ENCODE measurements at regions not wholly inside any gene's neighbourhood (a gene's known extent, or its start where the extent isn't known, plus 50 kb on each side); places are given as distances from the start of the nearest gene placed in this dataset.

DNA sequence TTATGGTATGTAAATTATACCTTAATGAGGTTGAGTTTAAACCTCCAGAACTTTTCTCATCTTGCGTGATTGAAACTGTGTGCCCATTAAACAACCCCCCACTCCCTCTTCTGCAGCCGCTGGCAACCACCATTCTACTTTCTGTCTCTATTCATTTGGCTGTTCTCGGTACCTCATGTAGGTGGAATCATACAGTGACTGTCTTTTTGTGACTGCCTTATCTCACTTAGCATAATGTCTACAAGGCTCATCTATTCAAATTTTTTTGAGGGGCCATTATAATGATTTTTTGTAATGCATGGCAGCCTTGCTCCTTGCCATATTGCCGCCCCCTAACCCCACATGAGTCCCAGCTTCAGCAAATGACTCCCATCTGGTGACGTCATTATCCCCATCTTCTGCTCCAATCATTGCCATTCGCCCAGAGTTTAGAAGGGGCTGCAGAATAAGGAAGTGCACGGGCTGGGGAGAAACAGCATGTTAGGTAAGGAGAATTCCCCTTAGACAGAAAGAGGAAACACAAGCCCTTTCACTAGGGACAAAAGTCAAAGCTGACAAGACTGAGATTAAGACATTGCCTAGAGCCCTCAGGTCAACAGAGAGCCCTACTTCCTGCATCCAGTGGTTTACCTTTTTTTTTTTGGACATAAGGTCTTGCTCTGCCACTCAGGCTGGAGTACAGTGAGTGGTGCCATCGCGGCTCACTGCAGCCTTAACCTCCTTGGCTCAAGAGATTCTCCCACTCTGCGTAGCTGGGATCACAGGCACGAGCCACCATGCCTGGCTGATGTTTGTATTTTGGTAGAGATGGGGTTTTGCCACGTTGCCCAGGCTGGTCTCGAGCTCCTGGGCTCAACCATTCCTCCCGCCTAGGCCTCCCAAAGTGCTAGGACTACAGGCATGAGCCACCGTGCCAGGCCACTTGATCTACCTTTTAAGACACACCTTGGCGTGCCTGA lies 78.4 kb upstream of the ERRFI1 start:
- FAIRE-seq (no peak), DNase-seq (ENCODE audit: insufficient read length, low spot score) (no peak)
- no peak for TF ChIP-seq POLR2A (IDR thresholded peaks at IDR 0.05; ENCODE audit: low read depth, low read length)

- FAIRE-seq (no peak), DNase-seq (ENCODE audit: insufficient read length, low spot score) (no peak)
- no peak for TF ChIP-seq POLR2A (IDR thresholded peaks at IDR 0.05; ENCODE audit: low read depth, low read length)
Measured at GRCh38 chr1:8097908-8098307, 71.8 kb upstream of the ERRFI1 start.

GRCh38 chr1:8097077-8097799 lies 71.1 kb upstream of the ERRFI1 start:
- FAIRE-seq, result peak; percentile 92
- no peak for DNase-seq (ENCODE audit: insufficient read length, low spot score)
- TF ChIP-seq POLR2A (IDR thresholded peaks at IDR 0.05; ENCODE audit: low read depth, low read length), result no peak

- DNase-seq (ENCODE audit: insufficient read length, low spot score) (no peak), FAIRE-seq (peak; percentile 84)
- no peak for TF ChIP-seq POLR2A (IDR thresholded peaks at IDR 0.05; ENCODE audit: low read depth, low read length)
Measured at GRCh38 chr1:8096105-8097011, 70.2 kb upstream of the ERRFI1 start.

DNA sequence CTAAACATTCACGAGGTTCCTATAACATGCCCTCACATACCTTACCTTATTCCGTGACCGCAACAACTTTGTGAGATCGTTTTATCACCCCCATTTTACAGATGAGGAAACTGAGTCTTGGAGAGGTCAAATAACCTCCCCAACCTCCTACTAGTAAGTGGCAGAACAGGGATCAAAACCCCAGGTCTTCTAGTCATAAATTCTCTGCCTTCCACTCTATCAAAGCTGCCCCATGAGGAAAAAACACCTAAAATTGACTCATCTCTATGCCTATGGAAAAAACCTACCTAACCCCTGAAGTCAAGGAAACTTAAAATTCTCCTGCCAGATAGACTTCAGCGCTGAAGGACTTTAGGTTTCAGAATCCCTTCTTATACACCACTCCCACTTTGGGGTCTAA lies 69.5 kb upstream of the ERRFI1 start:
- TF ChIP-seq POLR2A (IDR thresholded peaks at IDR 0.05; ENCODE audit: low read depth, low read length), result no peak
- FAIRE-seq (no peak), DNase-seq (ENCODE audit: insufficient read length, low spot score) (no peak)

- no peak for TF ChIP-seq POLR2A (IDR thresholded peaks at IDR 0.05; ENCODE audit: low read depth, low read length)
- peak; percentile 57 for FAIRE-seq
- DNase-seq (ENCODE audit: insufficient read length, low spot score), result no peak
Measured at GRCh38 chr1:8094481-8095241, 68.6 kb upstream of the ERRFI1 start.

GRCh38 chr1:8093221-8093980 lies 67.3 kb upstream of the ERRFI1 start:
- FAIRE-seq (no peak), DNase-seq (ENCODE audit: insufficient read length, low spot score) (no peak)
- TF ChIP-seq POLR2A (IDR thresholded peaks at IDR 0.05; ENCODE audit: low read depth, low read length), result no peak

- no peak for TF ChIP-seq POLR2A (IDR thresholded peaks at IDR 0.05; ENCODE audit: low read depth, low read length)
- DNase-seq (ENCODE audit: insufficient read length, low spot score) (no peak), FAIRE-seq (no peak)
Measured at GRCh38 chr1:8092657-8093056, 66.5 kb upstream of the ERRFI1 start.

- no peak for DNase-seq (ENCODE audit: insufficient read length, low spot score)
- no peak for FAIRE-seq
- TF ChIP-seq POLR2A (IDR thresholded peaks at IDR 0.05; ENCODE audit: low read depth, low read length), result no peak
Measured at GRCh38 chr1:8091691-8092090, 65.6 kb upstream of the ERRFI1 start.

- FAIRE-seq, result peak; percentile 75
- no peak for TF ChIP-seq POLR2A (IDR thresholded peaks at IDR 0.05; ENCODE audit: low read depth, low read length)
- no peak for DNase-seq (ENCODE audit: insufficient read length, low spot score)
Measured at GRCh38 chr1:8090241-8090702, 64.2 kb upstream of the ERRFI1 start.

- FAIRE-seq (no peak), DNase-seq (ENCODE audit: insufficient read length, low spot score) (no peak)
- no peak for TF ChIP-seq POLR2A (IDR thresholded peaks at IDR 0.05; ENCODE audit: low read depth, low read length)
Measured at GRCh38 chr1:8089535-8090228, 63.6 kb upstream of the ERRFI1 start.

DNA sequence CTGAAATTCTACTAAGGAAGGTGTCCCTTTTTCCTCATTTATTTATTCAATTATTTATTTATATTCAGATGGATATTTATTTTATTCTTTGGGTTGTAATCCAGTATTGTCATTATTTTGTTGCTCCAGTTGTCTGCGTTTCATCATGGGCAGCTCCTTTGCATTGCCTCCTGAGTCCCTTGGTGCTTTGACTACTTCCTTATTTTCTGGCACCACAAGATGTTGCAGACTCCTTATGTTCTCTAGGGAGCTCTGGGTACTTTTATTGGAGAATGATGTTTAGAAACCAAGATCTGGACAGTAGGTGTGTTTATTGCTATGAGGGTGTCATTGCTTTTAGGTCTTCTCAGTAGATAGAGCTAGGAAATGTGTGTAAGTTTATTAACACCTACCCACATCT lies 59.9 kb upstream of the ERRFI1 start:
- DNase-seq (ENCODE audit: insufficient read length, low spot score) (no peak), FAIRE-seq (no peak)
- TF ChIP-seq POLR2A (IDR thresholded peaks at IDR 0.05; ENCODE audit: low read depth, low read length), result no peak
